Panc1 (cell line): ENCODE measurements at regions not wholly inside any gene's neighbourhood (a gene's known extent, or its start where the extent isn't known, plus 50 kb on each side); places are given as distances from the start of the nearest gene placed in this dataset.

Experiments
- POLR2AphosphoS5 ChIP-seq: IDR thresholded peaks from 2 replicates; pipeline ENCODE4 v1.6.1; 2012; ENCODE audit warnings: mild to moderate bottlenecking, low read depth, low read length, moderate library complexity
- SIN3A ChIP-seq: IDR thresholded peaks from 2 replicates; pipeline ENCODE4 v1.6.1; 2012; ENCODE audit warnings: low read depth, mild to moderate bottlenecking, low read length, moderate library complexity, borderline replicate concordance; ENCODE audit not compliant: insufficient read depth
- TF ChIP-seq, protein P1 (sequence below): fragments of 450-650 bp; IDR thresholded peaks from 2 replicates; pipeline ENCODE4 v1.5.1; 2017; ENCODE audit warnings: mild to moderate bottlenecking
- TF ChIP-seq, protein P2 (sequence below), 2 experiments: IDR thresholded peaks; 2 replicates each; pipeline ENCODE4 v1.6.1; 2011 to 2012; ENCODE audit warnings: low read depth in 2 of 2, control low read depth in 1 of 2, low read length in 1 of 2, mild to moderate bottlenecking in 1 of 2, moderate library complexity in 1 of 2; ENCODE audit not compliant: insufficient read depth in 1 of 2

DNA sequence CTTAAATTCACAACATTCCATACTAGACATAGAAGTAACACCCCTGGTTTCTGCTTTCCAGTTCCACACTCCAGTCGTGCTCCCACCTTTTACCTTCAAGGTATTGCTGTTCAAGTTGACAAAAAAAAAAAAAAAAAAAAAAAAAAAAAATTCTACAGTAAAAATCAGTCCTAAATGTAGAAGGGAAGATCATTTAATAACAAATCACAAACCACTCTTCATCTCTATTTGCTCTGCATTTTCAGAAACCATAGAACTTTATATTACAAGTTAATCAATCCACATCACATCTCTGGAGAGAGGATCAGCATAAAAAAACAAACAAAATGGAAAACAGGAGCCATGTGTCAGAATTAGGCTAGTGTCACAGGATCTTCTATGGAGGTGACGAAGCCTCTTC lies 206.3 kb upstream of the KLF14 start:
- TF ChIP-seq POLR2AphosphoS5 (no peak), SIN3A (no peak)
- TF ChIP-seq, protein P1, sequence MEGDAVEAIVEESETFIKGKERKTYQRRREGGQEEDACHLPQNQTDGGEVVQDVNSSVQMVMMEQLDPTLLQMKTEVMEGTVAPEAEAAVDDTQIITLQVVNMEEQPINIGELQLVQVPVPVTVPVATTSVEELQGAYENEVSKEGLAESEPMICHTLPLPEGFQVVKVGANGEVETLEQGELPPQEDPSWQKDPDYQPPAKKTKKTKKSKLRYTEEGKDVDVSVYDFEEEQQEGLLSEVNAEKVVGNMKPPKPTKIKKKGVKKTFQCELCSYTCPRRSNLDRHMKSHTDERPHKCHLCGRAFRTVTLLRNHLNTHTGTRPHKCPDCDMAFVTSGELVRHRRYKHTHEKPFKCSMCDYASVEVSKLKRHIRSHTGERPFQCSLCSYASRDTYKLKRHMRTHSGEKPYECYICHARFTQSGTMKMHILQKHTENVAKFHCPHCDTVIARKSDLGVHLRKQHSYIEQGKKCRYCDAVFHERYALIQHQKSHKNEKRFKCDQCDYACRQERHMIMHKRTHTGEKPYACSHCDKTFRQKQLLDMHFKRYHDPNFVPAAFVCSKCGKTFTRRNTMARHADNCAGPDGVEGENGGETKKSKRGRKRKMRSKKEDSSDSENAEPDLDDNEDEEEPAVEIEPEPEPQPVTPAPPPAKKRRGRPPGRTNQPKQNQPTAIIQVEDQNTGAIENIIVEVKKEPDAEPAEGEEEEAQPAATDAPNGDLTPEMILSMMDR = no peak
- TF ChIP-seq, protein P2, sequence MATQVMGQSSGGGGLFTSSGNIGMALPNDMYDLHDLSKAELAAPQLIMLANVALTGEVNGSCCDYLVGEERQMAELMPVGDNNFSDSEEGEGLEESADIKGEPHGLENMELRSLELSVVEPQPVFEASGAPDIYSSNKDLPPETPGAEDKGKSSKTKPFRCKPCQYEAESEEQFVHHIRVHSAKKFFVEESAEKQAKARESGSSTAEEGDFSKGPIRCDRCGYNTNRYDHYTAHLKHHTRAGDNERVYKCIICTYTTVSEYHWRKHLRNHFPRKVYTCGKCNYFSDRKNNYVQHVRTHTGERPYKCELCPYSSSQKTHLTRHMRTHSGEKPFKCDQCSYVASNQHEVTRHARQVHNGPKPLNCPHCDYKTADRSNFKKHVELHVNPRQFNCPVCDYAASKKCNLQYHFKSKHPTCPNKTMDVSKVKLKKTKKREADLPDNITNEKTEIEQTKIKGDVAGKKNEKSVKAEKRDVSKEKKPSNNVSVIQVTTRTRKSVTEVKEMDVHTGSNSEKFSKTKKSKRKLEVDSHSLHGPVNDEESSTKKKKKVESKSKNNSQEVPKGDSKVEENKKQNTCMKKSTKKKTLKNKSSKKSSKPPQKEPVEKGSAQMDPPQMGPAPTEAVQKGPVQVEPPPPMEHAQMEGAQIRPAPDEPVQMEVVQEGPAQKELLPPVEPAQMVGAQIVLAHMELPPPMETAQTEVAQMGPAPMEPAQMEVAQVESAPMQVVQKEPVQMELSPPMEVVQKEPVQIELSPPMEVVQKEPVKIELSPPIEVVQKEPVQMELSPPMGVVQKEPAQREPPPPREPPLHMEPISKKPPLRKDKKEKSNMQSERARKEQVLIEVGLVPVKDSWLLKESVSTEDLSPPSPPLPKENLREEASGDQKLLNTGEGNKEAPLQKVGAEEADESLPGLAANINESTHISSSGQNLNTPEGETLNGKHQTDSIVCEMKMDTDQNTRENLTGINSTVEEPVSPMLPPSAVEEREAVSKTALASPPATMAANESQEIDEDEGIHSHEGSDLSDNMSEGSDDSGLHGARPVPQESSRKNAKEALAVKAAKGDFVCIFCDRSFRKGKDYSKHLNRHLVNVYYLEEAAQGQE (IDR thresholded peaks at IDR 0.05; ENCODE audit: insufficient read depth in 1 of 2, low read depth in 2 of 2, low read length in 1 of 2) = no peak
